H1 (cell line): ENCODE measurements at regions not wholly inside any gene's neighbourhood (a gene's known extent, or its start where the extent isn't known, plus 50 kb on each side); places are given as distances from the start of the nearest gene placed in this dataset.

Source experiments
- CTCF ChIA-PET: fragments of 300-600 bp; sonication (Branson Sonifier 250); formaldehyde crosslinking; loops from one replicate; lab custom pipeline; 2021; ENCODE audit not compliant: partially characterized antibody; lab: Charles Lee
- POLR2A ChIA-PET: fragments of 300-600 bp; sonication (Branson Sonifier 250); formaldehyde crosslinking; loops from one replicate; lab custom pipeline; 2021; ENCODE audit warnings: inconsistent platforms; ENCODE audit not compliant: partially characterized antibody; lab: Charles Lee
- DNase-seq, 2 experiments: peaks; one replicate each; pipeline versions ENCODE4 v3.0.0 to v3.0.0-alpha.2; 2010 to 2022; ENCODE audit warnings: low spot score in 2 of 2, low read depth in 1 of 2, mixed read lengths in 1 of 2
- FAIRE-seq: peaks from 2 replicates; lab custom pipeline; 2011; peaks lifted over from hg19 to GRCh38; lab: Jason Lieb, UNC
- H2AFZ ChIP-seq: 2 replicates; pipeline ENCODE4 v1.8.1; 2012; ENCODE audit warnings: low read length, inconsistent platforms
- H2AK5ac ChIP-seq: 2 replicates; pipeline ENCODE4 v1.6.1; 2013; ENCODE audit warnings: low read depth, low read length
- H2BK120ac ChIP-seq: replicated peaks from 2 replicates; pipeline ENCODE3; 2013; ENCODE audit warnings: low read depth, low read length, inconsistent platforms
- H2BK12ac ChIP-seq: 2 replicates; pipeline ENCODE4 v1.6.1; 2013; ENCODE audit warnings: low read depth, low read length
- H2BK15ac ChIP-seq: 2 replicates; pipeline ENCODE4 v1.6.1; 2013; ENCODE audit warnings: low read length
- H2BK20ac ChIP-seq: 2 replicates; pipeline ENCODE4 v1.6.1; 2013; ENCODE audit warnings: low read length
- H2BK5ac ChIP-seq: 2 replicates; pipeline ENCODE4 v1.6.1; 2013; ENCODE audit warnings: low read depth, low read length
- H3K14ac ChIP-seq: 2 replicates; pipeline ENCODE4 v1.6.1; 2013; ENCODE audit warnings: inconsistent platforms; ENCODE audit not compliant: insufficient read length
- H3K18ac ChIP-seq: 2 replicates; pipeline ENCODE4 v1.6.1; 2013; ENCODE audit warnings: low read length; ENCODE audit errors: extremely low read depth
- H3K23ac ChIP-seq: 2 replicates; pipeline ENCODE4 v1.6.1; 2013; ENCODE audit warnings: inconsistent platforms; ENCODE audit not compliant: insufficient read length
- H3K23me2 ChIP-seq: 2 replicates; pipeline ENCODE4 v1.6.1; 2013; ENCODE audit warnings: low read depth, low read length
- H3K27ac ChIP-seq: 2 replicates; pipeline ENCODE4 v1.6.1; 2011; ENCODE audit warnings: low read depth, low read length, inconsistent platforms
- H3K27me3 ChIP-seq, 4 experiments: replicated peaks in 1 of 4; 1 replicate in 1 of 4; 2 replicates in 3 of 4; pipeline versions ENCODE4 v1.6.1 to v1.8.1; 2011 to 2013; ENCODE audit warnings: low read length in 3 of 4, mild to moderate bottlenecking in 3 of 4, inconsistent platforms in 2 of 4, mixed read lengths in 2 of 4, moderate library complexity in 1 of 4; ENCODE audit not compliant: control insufficient read depth in 3 of 4, insufficient read depth in 3 of 4; ENCODE audit errors: extremely low read depth in 1 of 4
- H3K36me3 ChIP-seq, 4 experiments: 2 replicates each; pipeline versions ENCODE4 v1.6.1 to v1.8.1; 2011 to 2013; ENCODE audit warnings: mild to moderate bottlenecking in 4 of 4, low read length in 3 of 4, moderate library complexity in 2 of 4, control low read depth in 1 of 4, inconsistent platforms in 1 of 4; ENCODE audit not compliant: insufficient read depth in 4 of 4, control insufficient read depth in 2 of 4
- H3K4ac ChIP-seq: replicated peaks from 2 replicates; pipeline ENCODE3; 2013; ENCODE audit warnings: low read length, low read depth, mixed read lengths, inconsistent platforms; ENCODE audit not compliant: insufficient read length
- H3K4me1 ChIP-seq, 4 experiments: replicated peaks in 1 of 4; 1 replicate in 1 of 4; 2 replicates in 3 of 4; pipeline versions ENCODE4 v1.6.1 to v1.8.1; 2011 to 2013; ENCODE audit warnings: low read length in 3 of 4, inconsistent platforms in 2 of 4, mixed read lengths in 1 of 4; ENCODE audit not compliant: insufficient read depth in 4 of 4, control insufficient read depth in 3 of 4
- H3K4me2 ChIP-seq, 2 experiments: 2 replicates each; pipeline versions ENCODE4 v1.6.1 to v1.8.1; 2011 to 2013; ENCODE audit warnings: low read depth in 2 of 2, low read length in 2 of 2, control low read depth in 1 of 2, inconsistent platforms in 1 of 2, mild to moderate bottlenecking in 1 of 2; ENCODE audit not compliant: insufficient read depth in 1 of 2
- H3K4me3 ChIP-seq, 4 experiments: fragments of 200-600, 300-600 bp in 1 of 4; sonication (generic), shearing (Covaris generic), sonication (Bioruptor Twin) in 1 of 4; 2 replicates each; pipeline versions ENCODE4 v1.5.1 to v1.8.1; 2011 to 2016; ENCODE audit warnings: low read length in 4 of 4, low read depth in 3 of 4, control low read depth in 2 of 4, inconsistent platforms in 2 of 4, mild to moderate bottlenecking in 2 of 4, mixed read lengths in 1 of 4, moderate library complexity in 1 of 4; ENCODE audit not compliant: insufficient read depth in 2 of 4; ENCODE audit errors: extremely low read depth in 1 of 4
- H3K56ac ChIP-seq: replicated peaks from 2 replicates; pipeline ENCODE3; 2013; ENCODE audit warnings: low read depth, mild to moderate bottlenecking, mixed read lengths, low read length, inconsistent platforms; ENCODE audit not compliant: insufficient read length
- H3K79me1 ChIP-seq: 2 replicates; pipeline ENCODE4 v1.6.1; 2013; ENCODE audit warnings: low read depth, low read length, control low read depth
- H3K79me2 ChIP-seq, 2 experiments: 2 replicates each; pipeline versions ENCODE4 v1.6.1 to v1.8.1; 2012 to 2013; ENCODE audit warnings: low read length in 2 of 2, mild to moderate bottlenecking in 2 of 2, inconsistent platforms in 1 of 2; ENCODE audit not compliant: insufficient read depth in 2 of 2, control insufficient read depth in 1 of 2
- H3K9ac ChIP-seq, 4 experiments: replicated peaks in 1 of 4; 1 replicate in 1 of 4; 2 replicates in 3 of 4; pipeline versions ENCODE4 v1.6.1 to v1.8.1; 2011 to 2013; ENCODE audit warnings: low read depth in 3 of 4, low read length in 3 of 4, control low read depth in 2 of 4, mild to moderate bottlenecking in 2 of 4, moderate library complexity in 2 of 4, inconsistent platforms in 1 of 4; ENCODE audit errors: extremely low read depth in 1 of 4
- H3K9me3 ChIP-seq, 2 experiments: 2 replicates each; pipeline versions ENCODE4 v1.6.1 to v1.8.1; 2012 to 2013; ENCODE audit warnings: mild to moderate bottlenecking in 2 of 2, moderate library complexity in 2 of 2, control low read depth in 1 of 2, inconsistent platforms in 1 of 2, low read depth in 1 of 2, low read length in 1 of 2, mixed read lengths in 1 of 2; ENCODE audit not compliant: insufficient read depth in 2 of 2
- H4K20me1 ChIP-seq, 2 experiments: replicated peaks in 1 of 2; 2 replicates each; pipeline versions ENCODE3 to v1.8.1; 2011 to 2013; ENCODE audit warnings: inconsistent platforms in 2 of 2, low read length in 2 of 2, mild to moderate bottlenecking in 1 of 2; ENCODE audit not compliant: insufficient read depth in 2 of 2, control insufficient read depth in 1 of 2
- H4K5ac ChIP-seq: 2 replicates; pipeline ENCODE4 v1.6.1; 2013; ENCODE audit warnings: low read length, low read depth, mixed read lengths, inconsistent platforms; ENCODE audit not compliant: insufficient read length
- H4K8ac ChIP-seq: 2 replicates; pipeline ENCODE4 v1.8.0; 2013; ENCODE audit warnings: mild to moderate bottlenecking, moderate library complexity, low read length, inconsistent platforms; ENCODE audit not compliant: insufficient read depth; ENCODE audit errors: extremely low read depth
- H4K91ac ChIP-seq: replicated peaks from 2 replicates; pipeline ENCODE3; 2013; ENCODE audit warnings: low read length, mixed read lengths, inconsistent platforms; ENCODE audit not compliant: insufficient read length
- CREB1 ChIP-seq: IDR thresholded peaks from 2 replicates; pipeline ENCODE4 v1.6.1; 2012; ENCODE audit warnings: inconsistent platforms
- GABPA ChIP-seq: IDR thresholded peaks from 2 replicates; pipeline ENCODE4 v1.6.1; 2011; ENCODE audit warnings: mild to moderate bottlenecking, low read length, moderate library complexity, borderline replicate concordance; ENCODE audit not compliant: insufficient read depth
- KDM5A ChIP-seq: fragments of 200-600 bp; IDR thresholded peaks from 2 replicates; pipeline ENCODE4 v1.7.1; 2012; ENCODE audit warnings: mild to moderate bottlenecking, low read length, inconsistent platforms, mixed read lengths
- MAFK ChIP-seq: IDR thresholded peaks from 2 replicates; pipeline ENCODE4 v1.6.1; 2012; ENCODE audit warnings: low read depth, mild to moderate bottlenecking, improper control_type of control experiment, low read length
- PHF8 ChIP-seq: fragments of 200-600 bp; sonication (generic); conservative IDR thresholded peaks from 2 replicates; pipeline ENCODE4 v1.7.1; 2012; ENCODE audit warnings: low read depth, mild to moderate bottlenecking, inconsistent platforms, low read length, moderate library complexity
- RFX5 ChIP-seq: IDR thresholded peaks from 2 replicates; pipeline ENCODE4 v1.6.1; 2011; ENCODE audit warnings: low read depth, low read length, improper control_type of control experiment, borderline replicate concordance
- WGBS, 2 experiments: shearing (Covaris generic) in 1 of 2; methylation state at CpG; one replicate each; pipeline versions ENCODE4 v1.1.6 to v1.1.7; 2013 to 2015; ENCODE audit warnings: low lambda C conversion rate in 2 of 2, mixed read lengths in 2 of 2, inconsistent platforms in 1 of 2, low coverage in 1 of 2, missing lambda C conversion rate in 1 of 2; ENCODE audit not compliant: insufficient replicate concordance in 2 of 2, insufficient coverage in 1 of 2, insufficient read length in 1 of 2; ENCODE audit errors: extremely low coverage in 1 of 2, missing lambda C conversion rate in 1 of 2; 5-methylcytosine and 5-hydroxymethylcytosine counted together
- TF ChIP-seq, protein P1 (sequence below): IDR thresholded peaks from 2 replicates; pipeline ENCODE4 v1.6.1; 2012; ENCODE audit warnings: low read length, inconsistent platforms

DNA sequence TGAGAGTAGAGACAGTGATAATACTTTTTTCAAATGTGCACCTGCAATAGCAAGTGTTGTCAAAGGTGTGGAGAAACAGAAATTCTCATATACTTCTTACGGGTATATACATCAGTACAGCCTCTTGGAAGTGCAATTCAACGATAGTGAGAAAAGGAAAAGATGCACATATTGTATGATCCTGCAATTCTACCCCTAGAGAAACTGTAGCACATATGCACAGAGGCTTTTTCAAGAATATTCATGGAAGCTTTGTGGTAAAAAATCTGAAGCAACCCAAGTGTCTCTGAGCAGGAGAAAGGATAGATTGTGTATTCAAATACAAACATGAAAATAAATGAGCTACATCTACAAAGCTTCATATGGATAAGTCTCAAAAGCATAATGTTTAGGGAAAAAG is 94.7 kb upstream of the PREP start:
- H4K91ac ChIP-seq = no peak overlapping the region
- no peak overlapping the region for H4K8ac ChIP-seq
- H3K14ac ChIP-seq = no peak overlapping the region
- H3K23me2 ChIP-seq = no peaks in the 10 kb centered on the region
- no peak overlapping the region for H2AK5ac ChIP-seq
- H4K5ac ChIP-seq = no peak overlapping the region
- no peaks in the 10 kb centered on the region for H3K79me1 ChIP-seq
- H3K4ac ChIP-seq = no peak overlapping the region
- H2BK15ac ChIP-seq = no peak overlapping the region
- H3K9ac ChIP-seq = no peak overlapping the region
- H2BK12ac ChIP-seq = no peak overlapping the region
- H2AFZ ChIP-seq = no peak overlapping the region
- H3K4me3 ChIP-seq = no peak overlapping the region
- H3K4me1 ChIP-seq = no peaks in the 10 kb centered on the region; a peak in 1 of 7 replicates
- DNase-seq (no peak), FAIRE-seq (no peak)
- H3K36me3 ChIP-seq = no peaks in the 10 kb centered on the region
- no peaks in the 10 kb centered on the region for H3K27me3 ChIP-seq
- no peaks in the 10 kb centered on the region for H3K79me2 ChIP-seq
- no peak overlapping the region for H2BK20ac ChIP-seq
- TF ChIP-seq, protein P1, sequence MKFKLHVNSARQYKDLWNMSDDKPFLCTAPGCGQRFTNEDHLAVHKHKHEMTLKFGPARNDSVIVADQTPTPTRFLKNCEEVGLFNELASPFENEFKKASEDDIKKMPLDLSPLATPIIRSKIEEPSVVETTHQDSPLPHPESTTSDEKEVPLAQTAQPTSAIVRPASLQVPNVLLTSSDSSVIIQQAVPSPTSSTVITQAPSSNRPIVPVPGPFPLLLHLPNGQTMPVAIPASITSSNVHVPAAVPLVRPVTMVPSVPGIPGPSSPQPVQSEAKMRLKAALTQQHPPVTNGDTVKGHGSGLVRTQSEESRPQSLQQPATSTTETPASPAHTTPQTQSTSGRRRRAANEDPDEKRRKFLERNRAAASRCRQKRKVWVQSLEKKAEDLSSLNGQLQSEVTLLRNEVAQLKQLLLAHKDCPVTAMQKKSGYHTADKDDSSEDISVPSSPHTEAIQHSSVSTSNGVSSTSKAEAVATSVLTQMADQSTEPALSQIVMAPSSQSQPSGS = no peak
- TF ChIP-seq KDM5A (no peak), CREB1 (no peak), MAFK (no peak), RFX5 (no peak), GABPA (no peak), PHF8 (no peak)
- H3K56ac ChIP-seq = no peak overlapping the region
- no peaks in the 10 kb centered on the region for H3K9me3 ChIP-seq
- H3K18ac ChIP-seq = no peak overlapping the region
- H3K4me2 ChIP-seq = no peak overlapping the region
- POLR2A ChIA-PET = no interaction called here
- H2BK5ac ChIP-seq = no peak overlapping the region
- CTCF ChIA-PET = interaction anchor here (1.9 kb wide), 1 partner anchor 11 kb away, joined by 10 read pairs; no protein-coding TSS in a partner anchor
- no peak overlapping the region for H3K27ac ChIP-seq
- no peak overlapping the region for H3K23ac ChIP-seq
- H2BK120ac ChIP-seq = no peak overlapping the region
- WGBS, 2 experiments = 82% methylated on average over 2 of the region's 2 CpGs; no CpG with 5 or more reads in 1 of the 2 experiments
- H4K20me1 ChIP-seq = no peaks in the 10 kb centered on the region
